GM10248 (cell line): ENCODE measurements at regions not wholly inside any gene's neighbourhood (a gene's known extent, or its start where the extent isn't known, plus 50 kb on each side); places are given as distances from the start of the nearest gene placed in this dataset.

Source experiments
- CTCF ChIA-PET: fragments of 300-600 bp; sonication (Branson Sonifier 250); formaldehyde crosslinking; extraction: SDS; loops from one replicate; lab custom pipeline; 2021; ENCODE audit warnings: antibody characterized with exemption; lab: Yijun Ruan, JAX
- POLR2A ChIA-PET: fragments of 350-650 bp; sonication (Branson Sonifier 250); formaldehyde crosslinking; extraction: SDS; loops from one replicate; lab custom pipeline; 2020; ENCODE audit warnings: antibody characterized with exemption; lab: Yijun Ruan, JAX
- DNase-seq: peaks from one replicate; pipeline ENCODE4 v3.0.0; 2012; ENCODE audit errors: extremely low spot score
- CTCF ChIP-seq: IDR thresholded peaks from 2 replicates; pipeline ENCODE4 v1.5.1; 2012; ENCODE audit warnings: mild to moderate bottlenecking, low read depth; ENCODE audit errors: extremely low read depth, missing control alignments, control extremely low read depth

GRCh38 chr22:48104102-48104738, 1341.8 kb downstream of the TBC1D22A start:
- TF ChIP-seq CTCF = no peak
- ChIA-PET POLR2A (no interaction called here), CTCF (no interaction called here)
- peak; percentile 6 for DNase-seq

- ChIA-PET CTCF (no interaction called here), POLR2A (no interaction called here)
- no peak for DNase-seq
- TF ChIP-seq CTCF = no peak
Measured at GRCh38 chr22:48103126-48103875, 1340.9 kb downstream of the TBC1D22A start.

GRCh38 chr22:48102581-48102980, 1340.1 kb downstream of the TBC1D22A start:
- no peak for TF ChIP-seq CTCF
- DNase-seq = no peak
- CTCF ChIA-PET = no interaction called here
- POLR2A ChIA-PET = no interaction called here

- CTCF ChIA-PET = no interaction called here
- no peak for DNase-seq
- POLR2A ChIA-PET = no interaction called here
- no peak for TF ChIP-seq CTCF
Measured at GRCh38 chr22:48101704-48102103, 1339.3 kb downstream of the TBC1D22A start.

- ChIA-PET CTCF (interaction anchor here (1.7 kb wide), 1 partner anchor 15 kb away, joined by 4 read pairs; no protein-coding TSS in a partner anchor), POLR2A (no interaction called here)
- no peak for DNase-seq
- TF ChIP-seq CTCF = no peak
Measured at GRCh38 chr22:48100685-48101417, 1338.4 kb downstream of the TBC1D22A start.

GRCh38 chr22:48099671-48100070, 1337.2 kb downstream of the TBC1D22A start:
- POLR2A ChIA-PET = no interaction called here
- no peak for DNase-seq
- no peak for TF ChIP-seq CTCF
- CTCF ChIA-PET = interaction anchor here (1.7 kb wide), 1 partner anchor 16 kb away, joined by 4 read pairs; no protein-coding TSS in a partner anchor
